SK-N-SH (cell line): ENCODE measurements at regions not wholly inside any gene's neighbourhood (a gene's known extent, or its start where the extent isn't known, plus 50 kb on each side); places are given as distances from the start of the nearest gene placed in this dataset.

Experiments
- CTCF ChIA-PET: fragments of 300-600, 350-600 bp; formaldehyde crosslinking; extraction: SDS; loops from one replicate; lab custom pipeline; 2021; lab: Yijun Ruan, JAX
- POLR2A ChIA-PET: fragments of 350-600 bp; sonication (Branson Sonifier 250); formaldehyde crosslinking; extraction: SDS; loops from one replicate; lab custom pipeline; 2020; ENCODE audit warnings: antibody characterized with exemption, inconsistent platforms; lab: Yijun Ruan, JAX
- DNase-seq: peaks from one replicate; pipeline ENCODE4 v3.0.0; 2012
- H2AFZ ChIP-seq: fragments of 200-600 bp; sonication (generic); 2 replicates; pipeline ENCODE4 v1.8.1; 2016; ENCODE audit warnings: antibody characterized with exemption, mild to moderate bottlenecking, low read depth
- H3F3A ChIP-seq: fragments of 200-600 bp; sonication (generic); replicated peaks from 2 replicates; pipeline ENCODE3; 2016; ENCODE audit warnings: antibody characterized with exemption, mild to moderate bottlenecking; ENCODE audit not compliant: insufficient read depth
- H3K27ac ChIP-seq, 2 experiments: fragments of 200-500 bp in 1 of 2; fragments of 200-600 bp in 1 of 2; sonication (Bioruptor generic) in 1 of 2; sonication (generic), shearing (Covaris generic) in 1 of 2; 2 replicates each; pipeline versions ENCODE4 v1.5.1 to v1.6.1; 2014 to 2016; ENCODE audit warnings: low read depth in 2 of 2, inconsistent platforms in 1 of 2, low read length in 1 of 2, mild to moderate bottlenecking in 1 of 2, mixed read lengths in 1 of 2
- H3K27me3 ChIP-seq: fragments of 200-600 bp; sonication (generic), shearing (Covaris generic); 2 replicates; pipeline ENCODE4 v1.6.1; 2016; ENCODE audit warnings: mixed run types; ENCODE audit not compliant: insufficient read depth
- H3K36me3 ChIP-seq, 2 experiments: fragments of 200-500 bp in 1 of 2; fragments of 200-600 bp in 1 of 2; sonication (Bioruptor generic) in 1 of 2; sonication (generic) in 1 of 2; replicated peaks in 1 of 2; 2 replicates each; pipeline versions ENCODE3 to v1.5.1; 2014 to 2016; ENCODE audit warnings: low read length in 1 of 2, mild to moderate bottlenecking in 1 of 2; ENCODE audit not compliant: insufficient read depth in 2 of 2, control insufficient read depth in 1 of 2
- H3K4me1 ChIP-seq, 2 experiments: fragments of 200-500 bp in 1 of 2; fragments of 200-600 bp in 1 of 2; sonication (Bioruptor generic) in 1 of 2; sonication (generic), shearing (Covaris generic) in 1 of 2; 2 replicates each; pipeline versions ENCODE4 v1.5.1 to v1.6.1; 2014 to 2016; ENCODE audit warnings: low read depth in 1 of 2, low read length in 1 of 2, mixed run types in 1 of 2; ENCODE audit not compliant: insufficient read depth in 2 of 2, control insufficient read depth in 1 of 2
- H3K4me2 ChIP-seq: fragments of 200-600 bp; sonication (generic), shearing (Covaris generic); 2 replicates; pipeline ENCODE4 v1.6.1; 2017; ENCODE audit warnings: mixed run types
- H3K4me3 ChIP-seq, 2 experiments: fragments of 200-500 bp in 1 of 2; fragments of 200-600 bp in 1 of 2; sonication (Bioruptor generic) in 1 of 2; sonication (generic), shearing (Covaris generic) in 1 of 2; 2 replicates each; pipeline versions ENCODE4 v1.5.1 to v1.8.1; 2014 to 2016; ENCODE audit warnings: low read depth in 2 of 2, inconsistent platforms in 1 of 2, low read length in 1 of 2, mild to moderate bottlenecking in 1 of 2, mixed read lengths in 1 of 2, moderate library complexity in 1 of 2
- H3K79me2 ChIP-seq: fragments of 200-600 bp; sonication (generic); 2 replicates; pipeline ENCODE4 v1.8.1; 2017; ENCODE audit warnings: mild to moderate bottlenecking; ENCODE audit not compliant: insufficient read depth
- H3K9ac ChIP-seq: fragments of 200-600 bp; sonication (generic); 2 replicates; pipeline ENCODE4 v1.6.1; 2017; ENCODE audit warnings: mixed run types
- H3K9me2 ChIP-seq: fragments of 200-600 bp; sonication (generic); 2 replicates; pipeline ENCODE4 v1.6.1; 2017; ENCODE audit warnings: mixed run types
- H3K9me3 ChIP-seq: fragments of 200-600 bp; sonication (generic); 2 replicates; pipeline ENCODE4 v1.6.1; 2017; ENCODE audit warnings: mixed run types, mild to moderate bottlenecking, moderate library complexity
- H4K20me1 ChIP-seq: fragments of 200-600 bp; sonication (generic); 2 replicates; pipeline ENCODE4 v1.6.1; 2017; ENCODE audit warnings: mild to moderate bottlenecking, mixed run types; ENCODE audit not compliant: insufficient read depth
- EZH2phosphoT487 ChIP-seq: fragments of 200-600 bp; sonication (generic); IDR thresholded peaks from 2 replicates; pipeline ENCODE4 v1.6.1; 2017; ENCODE audit warnings: low read depth, mixed run types, mild to moderate bottlenecking, antibody characterized with exemption, moderate library complexity, borderline replicate concordance
- FOSL2 ChIP-seq: IDR thresholded peaks from 2 replicates; pipeline ENCODE4 v1.4.0; 2012; ENCODE audit warnings: low read depth, mild to moderate bottlenecking, moderate library complexity, borderline replicate concordance
- FOXJ3 ChIP-seq: sonication (generic); formaldehyde crosslinking; IDR thresholded peaks from 2 replicates; pipeline ENCODE4 v1.5.1; 2020; ENCODE audit warnings: mild to moderate bottlenecking, missing genetic modification reagents
- FOXM1 ChIP-seq: IDR thresholded peaks from 2 replicates; pipeline ENCODE4 v1.4.0; 2012; ENCODE audit warnings: low read depth, mild to moderate bottlenecking
- GATA2 ChIP-seq: sonication (generic); formaldehyde crosslinking; IDR thresholded peaks from 2 replicates; pipeline ENCODE4 v1.5.0; 2020; ENCODE audit warnings: mild to moderate bottlenecking, missing genetic modification reagents
- JUND ChIP-seq: IDR thresholded peaks from 2 replicates; pipeline ENCODE4 v1.4.0; 2012
- MXI1 ChIP-seq: IDR thresholded peaks from 2 replicates; pipeline ENCODE4 v1.6.1; 2012; ENCODE audit warnings: mild to moderate bottlenecking, low read depth, low read length, improper control_type of control experiment
- NFIC ChIP-seq: IDR thresholded peaks from 2 replicates; pipeline ENCODE4 v1.4.0; 2012; ENCODE audit warnings: borderline replicate concordance
- NRF1 ChIP-seq: IDR thresholded peaks from 2 replicates; pipeline ENCODE4 v1.6.1; 2012; ENCODE audit warnings: low read depth, mild to moderate bottlenecking, low read length
- RAD21 ChIP-seq: IDR thresholded peaks from 2 replicates; pipeline ENCODE4 v1.6.1; 2012; ENCODE audit warnings: mild to moderate bottlenecking, low read length
- RFX5 ChIP-seq: IDR thresholded peaks from 2 replicates; pipeline ENCODE4 v1.6.1; 2012; ENCODE audit warnings: mild to moderate bottlenecking, improper control_type of control experiment, low read length
- RXRA ChIP-seq: IDR thresholded peaks from 2 replicates; pipeline ENCODE4 v1.4.0; 2012; ENCODE audit warnings: low read depth, mild to moderate bottlenecking, borderline replicate concordance
- SIN3A ChIP-seq: IDR thresholded peaks from 2 replicates; pipeline ENCODE4 v1.6.1; 2012; ENCODE audit warnings: low read depth, mild to moderate bottlenecking, low read length, moderate library complexity, borderline replicate concordance
- SMC3 ChIP-seq: IDR thresholded peaks from 2 replicates; pipeline ENCODE4 v1.6.1; 2012; ENCODE audit warnings: low read depth, low read length, improper control_type of control experiment
- TEAD4 ChIP-seq: IDR thresholded peaks from 2 replicates; pipeline ENCODE4 v1.4.0; 2012; ENCODE audit warnings: mild to moderate bottlenecking, borderline replicate concordance; ENCODE audit not compliant: insufficient read depth
- YY1 ChIP-seq: IDR thresholded peaks from 2 replicates; pipeline ENCODE4 v1.4.0; 2012; ENCODE audit warnings: low read depth, mild to moderate bottlenecking
- WGBS: methylation state at CpG from one replicate; pipeline ENCODE4 v1.1.6; 2017; ENCODE audit warnings: low lambda C conversion rate; 5-methylcytosine and 5-hydroxymethylcytosine counted together
- TF ChIP-seq, protein P1 (sequence below): IDR thresholded peaks from 2 replicates; pipeline ENCODE4 v1.6.1; 2012; ENCODE audit warnings: mild to moderate bottlenecking, low read depth, low read length, moderate library complexity
- TF ChIP-seq, protein P2 (sequence below): IDR thresholded peaks from 2 replicates; pipeline ENCODE4 v1.4.0; 2012; ENCODE audit warnings: low read depth, borderline replicate concordance

DNA sequence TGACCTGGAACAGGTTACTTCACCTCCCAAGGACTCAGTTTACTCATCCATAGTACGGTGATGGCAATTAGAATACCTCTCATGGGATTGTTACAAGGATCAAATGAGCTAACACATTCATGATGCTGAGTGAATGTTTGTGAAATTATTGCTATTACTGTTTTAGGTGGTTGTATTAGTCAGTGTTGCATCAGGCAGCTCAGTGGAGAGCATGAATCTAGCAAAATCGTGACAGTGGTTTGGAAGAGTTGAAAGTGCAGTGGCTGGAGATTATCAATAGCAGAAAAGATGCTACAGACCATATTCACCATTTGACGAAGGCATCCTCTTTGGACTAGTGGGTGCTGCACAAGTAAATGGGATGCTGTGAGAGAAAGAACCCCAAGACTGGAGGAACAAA is 50.4 kb upstream of the CTNNBL1 start:
- POLR2A ChIA-PET: no interaction called here
- CTCF ChIA-PET: no interaction called here
- 35% methylated on average over 3 of the region's 3 CpGs for WGBS
- H3K27ac ChIP-seq: no peak overlapping the region
- no peak overlapping the region for H3K4me3 ChIP-seq
- H4K20me1 ChIP-seq: no peaks in the 10 kb centered on the region
- no peak for TF ChIP-seq FOXM1
- TF ChIP-seq SMC3: no peak
- no peak for TF ChIP-seq TEAD4
- no peak for TF ChIP-seq MXI1
- no peak for TF ChIP-seq EZH2phosphoT487
- TF ChIP-seq, protein P1, sequence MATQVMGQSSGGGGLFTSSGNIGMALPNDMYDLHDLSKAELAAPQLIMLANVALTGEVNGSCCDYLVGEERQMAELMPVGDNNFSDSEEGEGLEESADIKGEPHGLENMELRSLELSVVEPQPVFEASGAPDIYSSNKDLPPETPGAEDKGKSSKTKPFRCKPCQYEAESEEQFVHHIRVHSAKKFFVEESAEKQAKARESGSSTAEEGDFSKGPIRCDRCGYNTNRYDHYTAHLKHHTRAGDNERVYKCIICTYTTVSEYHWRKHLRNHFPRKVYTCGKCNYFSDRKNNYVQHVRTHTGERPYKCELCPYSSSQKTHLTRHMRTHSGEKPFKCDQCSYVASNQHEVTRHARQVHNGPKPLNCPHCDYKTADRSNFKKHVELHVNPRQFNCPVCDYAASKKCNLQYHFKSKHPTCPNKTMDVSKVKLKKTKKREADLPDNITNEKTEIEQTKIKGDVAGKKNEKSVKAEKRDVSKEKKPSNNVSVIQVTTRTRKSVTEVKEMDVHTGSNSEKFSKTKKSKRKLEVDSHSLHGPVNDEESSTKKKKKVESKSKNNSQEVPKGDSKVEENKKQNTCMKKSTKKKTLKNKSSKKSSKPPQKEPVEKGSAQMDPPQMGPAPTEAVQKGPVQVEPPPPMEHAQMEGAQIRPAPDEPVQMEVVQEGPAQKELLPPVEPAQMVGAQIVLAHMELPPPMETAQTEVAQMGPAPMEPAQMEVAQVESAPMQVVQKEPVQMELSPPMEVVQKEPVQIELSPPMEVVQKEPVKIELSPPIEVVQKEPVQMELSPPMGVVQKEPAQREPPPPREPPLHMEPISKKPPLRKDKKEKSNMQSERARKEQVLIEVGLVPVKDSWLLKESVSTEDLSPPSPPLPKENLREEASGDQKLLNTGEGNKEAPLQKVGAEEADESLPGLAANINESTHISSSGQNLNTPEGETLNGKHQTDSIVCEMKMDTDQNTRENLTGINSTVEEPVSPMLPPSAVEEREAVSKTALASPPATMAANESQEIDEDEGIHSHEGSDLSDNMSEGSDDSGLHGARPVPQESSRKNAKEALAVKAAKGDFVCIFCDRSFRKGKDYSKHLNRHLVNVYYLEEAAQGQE: no peak
- no peak for TF ChIP-seq GATA2
- no peak for TF ChIP-seq RXRA
- no peak for TF ChIP-seq RFX5
- no peak for TF ChIP-seq NFIC
- TF ChIP-seq YY1: no peak
- TF ChIP-seq SIN3A: no peak
- TF ChIP-seq RAD21: no peak
- TF ChIP-seq JUND: no peak
- no peak for TF ChIP-seq FOXJ3
- no peak for TF ChIP-seq FOSL2
- TF ChIP-seq NRF1: no peak
- TF ChIP-seq, protein P2, sequence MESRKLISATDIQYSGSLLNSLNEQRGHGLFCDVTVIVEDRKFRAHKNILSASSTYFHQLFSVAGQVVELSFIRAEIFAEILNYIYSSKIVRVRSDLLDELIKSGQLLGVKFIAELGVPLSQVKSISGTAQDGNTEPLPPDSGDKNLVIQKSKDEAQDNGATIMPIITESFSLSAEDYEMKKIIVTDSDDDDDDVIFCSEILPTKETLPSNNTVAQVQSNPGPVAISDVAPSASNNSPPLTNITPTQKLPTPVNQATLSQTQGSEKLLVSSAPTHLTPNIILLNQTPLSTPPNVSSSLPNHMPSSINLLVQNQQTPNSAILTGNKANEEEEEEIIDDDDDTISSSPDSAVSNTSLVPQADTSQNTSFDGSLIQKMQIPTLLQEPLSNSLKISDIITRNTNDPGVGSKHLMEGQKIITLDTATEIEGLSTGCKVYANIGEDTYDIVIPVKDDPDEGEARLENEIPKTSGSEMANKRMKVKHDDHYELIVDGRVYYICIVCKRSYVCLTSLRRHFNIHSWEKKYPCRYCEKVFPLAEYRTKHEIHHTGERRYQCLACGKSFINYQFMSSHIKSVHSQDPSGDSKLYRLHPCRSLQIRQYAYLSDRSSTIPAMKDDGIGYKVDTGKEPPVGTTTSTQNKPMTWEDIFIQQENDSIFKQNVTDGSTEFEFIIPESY: no peak
- H3K9ac ChIP-seq: no peak overlapping the region
- peaks cover 0 to 10% of the 10 kb centered on the region in 2 experiments; a peak in 2 of 4 replicates for H3K4me1 ChIP-seq
- H3K9me2 ChIP-seq: no peaks in the 10 kb centered on the region
- H3F3A ChIP-seq: no peaks in the 10 kb centered on the region
- DNase-seq: no peak
- H3K36me3 ChIP-seq: no peaks in the 10 kb centered on the region
- H2AFZ ChIP-seq: no peak overlapping the region
- no peaks in the 10 kb centered on the region for H3K9me3 ChIP-seq
- H3K4me2 ChIP-seq: no peak overlapping the region
- 0 out of 2 replicates have a peak, but pooled peaks cover 5% of the 10 kb centered on the region for H3K27me3 ChIP-seq
- H3K79me2 ChIP-seq: no peaks in the 10 kb centered on the region
